K562 (cell line): ENCODE measurements at regions not wholly inside any gene's neighbourhood (a gene's known extent, or its start where the extent isn't known, plus 50 kb on each side); places are given as distances from the start of the nearest gene placed in this dataset.
A peak's percentile ranks its signal among the peaks of the same experiment; 100 is the strongest.

Experiments
- MLX ChIP-seq, 2 experiments: fragments of 450-650 bp in 1 of 2; sonication (generic) in 1 of 2; formaldehyde crosslinking; conservative IDR thresholded peaks; 2 replicates each; pipeline versions ENCODE4 v1.4.0 to v1.8.1; 2020 to 2022; ENCODE audit warnings: mild to moderate bottlenecking in 1 of 2, missing genetic modification reagents in 1 of 2
- PHTF2 ChIP-seq: fragments of 250-450 bp; sonication (Bioruptor Pico); IDR thresholded peaks from 2 replicates; pipeline ENCODE4 v1.5.0; 2021; ENCODE audit warnings: mild to moderate bottlenecking
- RFX1 ChIP-seq: fragments of 450-650 bp; IDR thresholded peaks from 2 replicates; pipeline ENCODE4 v1.6.1; 2016; ENCODE audit warnings: mild to moderate bottlenecking, moderate library complexity
- SMC3 ChIP-seq: conservative IDR thresholded peaks from 2 replicates; pipeline ENCODE4 v1.6.1; 2011; ENCODE audit warnings: low read depth, low read length, improper control_type of control experiment; ENCODE audit not compliant: insufficient read depth
- ZNF707 ChIP-seq: fragments of 250-450 bp; sonication (Bioruptor Pico); conservative IDR thresholded peaks from 2 replicates; pipeline ENCODE4 v1.8.0; 2022; ENCODE audit warnings: inconsistent platforms, mild to moderate bottlenecking, moderate library complexity
- TF ChIP-seq, protein P1 (sequence below): IDR thresholded peaks from 2 replicates; pipeline ENCODE4 v1.6.1; 2011; ENCODE audit warnings: borderline replicate concordance, low read depth, mild to moderate bottlenecking, moderate library complexity, low read length; ENCODE audit not compliant: insufficient read depth, poor library complexity, severe bottlenecking
- TF ChIP-seq, protein P2 (sequence below), 2 experiments: fragments of 450-650 bp; formaldehyde crosslinking in 1 of 2; IDR thresholded peaks; 2 replicates each; pipeline versions ENCODE4 v1.4.0 to v1.6.1; 2014 to 2020; ENCODE audit warnings: mild to moderate bottlenecking in 2 of 2, borderline replicate concordance in 1 of 2, low read depth in 1 of 2
- TF ChIP-seq, protein P3 (sequence below): fragments of 250-450 bp; sonication (Bioruptor Pico); IDR thresholded peaks from 2 replicates; pipeline ENCODE4 v1.8.0; 2021; ENCODE audit warnings: moderate library complexity, mild to moderate bottlenecking, inconsistent platforms
- TF ChIP-seq, protein P4 (sequence below), 2 experiments: IDR thresholded peaks; 2 replicates each; pipeline ENCODE4 v1.6.1; 2012; ENCODE audit warnings: improper control_type of control experiment in 2 of 2, low read depth in 2 of 2, low read length in 2 of 2, borderline replicate concordance in 1 of 2

DNA sequence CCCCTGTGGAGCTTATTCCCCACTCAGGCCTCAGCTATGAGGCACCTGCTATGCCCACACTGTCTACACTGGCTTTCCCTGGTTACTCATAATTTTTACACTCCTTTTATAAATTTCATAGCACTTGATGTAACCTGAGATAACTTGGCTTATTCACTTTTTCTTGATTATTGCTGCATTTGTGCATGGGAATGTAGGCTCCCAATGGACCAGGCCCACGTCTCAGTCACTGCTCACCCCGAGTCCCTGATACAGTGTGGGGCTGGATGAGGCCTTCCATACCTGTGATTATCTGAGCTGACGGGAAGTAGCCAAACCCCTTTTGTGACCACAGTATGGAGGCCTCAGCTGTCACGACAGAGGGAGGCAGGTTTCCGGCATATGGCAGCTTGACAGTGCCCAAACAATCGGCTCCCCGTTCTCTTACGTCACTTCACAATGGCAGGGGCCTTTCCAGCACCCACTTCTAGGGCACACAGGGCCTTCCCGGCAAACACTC, 645.3 kb downstream of the ACTR3B start (continued):
- TF ChIP-seq, protein P1, sequence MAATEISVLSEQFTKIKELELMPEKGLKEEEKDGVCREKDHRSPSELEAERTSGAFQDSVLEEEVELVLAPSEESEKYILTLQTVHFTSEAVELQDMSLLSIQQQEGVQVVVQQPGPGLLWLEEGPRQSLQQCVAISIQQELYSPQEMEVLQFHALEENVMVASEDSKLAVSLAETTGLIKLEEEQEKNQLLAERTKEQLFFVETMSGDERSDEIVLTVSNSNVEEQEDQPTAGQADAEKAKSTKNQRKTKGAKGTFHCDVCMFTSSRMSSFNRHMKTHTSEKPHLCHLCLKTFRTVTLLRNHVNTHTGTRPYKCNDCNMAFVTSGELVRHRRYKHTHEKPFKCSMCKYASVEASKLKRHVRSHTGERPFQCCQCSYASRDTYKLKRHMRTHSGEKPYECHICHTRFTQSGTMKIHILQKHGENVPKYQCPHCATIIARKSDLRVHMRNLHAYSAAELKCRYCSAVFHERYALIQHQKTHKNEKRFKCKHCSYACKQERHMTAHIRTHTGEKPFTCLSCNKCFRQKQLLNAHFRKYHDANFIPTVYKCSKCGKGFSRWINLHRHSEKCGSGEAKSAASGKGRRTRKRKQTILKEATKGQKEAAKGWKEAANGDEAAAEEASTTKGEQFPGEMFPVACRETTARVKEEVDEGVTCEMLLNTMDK: no peak
- TF ChIP-seq RFX1 (no peak), SMC3 (no peak), PHTF2 (CRISPR knock-in tag) (peak; percentile 39; the same call in 1 of the 2 replicates), MLX (CRISPR knock-in tag; conservative IDR thresholded peaks at IDR 0.05) (0 out of 4 replicates have a peak, but pooled peaks of 1 of the 2 experiments have one; percentile 16), ZNF707 (CRISPR knock-in tag) (no peak)
- TF ChIP-seq, protein P2, sequence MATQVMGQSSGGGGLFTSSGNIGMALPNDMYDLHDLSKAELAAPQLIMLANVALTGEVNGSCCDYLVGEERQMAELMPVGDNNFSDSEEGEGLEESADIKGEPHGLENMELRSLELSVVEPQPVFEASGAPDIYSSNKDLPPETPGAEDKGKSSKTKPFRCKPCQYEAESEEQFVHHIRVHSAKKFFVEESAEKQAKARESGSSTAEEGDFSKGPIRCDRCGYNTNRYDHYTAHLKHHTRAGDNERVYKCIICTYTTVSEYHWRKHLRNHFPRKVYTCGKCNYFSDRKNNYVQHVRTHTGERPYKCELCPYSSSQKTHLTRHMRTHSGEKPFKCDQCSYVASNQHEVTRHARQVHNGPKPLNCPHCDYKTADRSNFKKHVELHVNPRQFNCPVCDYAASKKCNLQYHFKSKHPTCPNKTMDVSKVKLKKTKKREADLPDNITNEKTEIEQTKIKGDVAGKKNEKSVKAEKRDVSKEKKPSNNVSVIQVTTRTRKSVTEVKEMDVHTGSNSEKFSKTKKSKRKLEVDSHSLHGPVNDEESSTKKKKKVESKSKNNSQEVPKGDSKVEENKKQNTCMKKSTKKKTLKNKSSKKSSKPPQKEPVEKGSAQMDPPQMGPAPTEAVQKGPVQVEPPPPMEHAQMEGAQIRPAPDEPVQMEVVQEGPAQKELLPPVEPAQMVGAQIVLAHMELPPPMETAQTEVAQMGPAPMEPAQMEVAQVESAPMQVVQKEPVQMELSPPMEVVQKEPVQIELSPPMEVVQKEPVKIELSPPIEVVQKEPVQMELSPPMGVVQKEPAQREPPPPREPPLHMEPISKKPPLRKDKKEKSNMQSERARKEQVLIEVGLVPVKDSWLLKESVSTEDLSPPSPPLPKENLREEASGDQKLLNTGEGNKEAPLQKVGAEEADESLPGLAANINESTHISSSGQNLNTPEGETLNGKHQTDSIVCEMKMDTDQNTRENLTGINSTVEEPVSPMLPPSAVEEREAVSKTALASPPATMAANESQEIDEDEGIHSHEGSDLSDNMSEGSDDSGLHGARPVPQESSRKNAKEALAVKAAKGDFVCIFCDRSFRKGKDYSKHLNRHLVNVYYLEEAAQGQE (IDR thresholded peaks at IDR 0.05; ENCODE audit: borderline replicate concordance): no peak
- TF ChIP-seq, protein P2 (CRISPR knock-in tag; IDR thresholded peaks at IDR 0.05; ENCODE audit: low read depth): no peak
- TF ChIP-seq, protein P3, sequence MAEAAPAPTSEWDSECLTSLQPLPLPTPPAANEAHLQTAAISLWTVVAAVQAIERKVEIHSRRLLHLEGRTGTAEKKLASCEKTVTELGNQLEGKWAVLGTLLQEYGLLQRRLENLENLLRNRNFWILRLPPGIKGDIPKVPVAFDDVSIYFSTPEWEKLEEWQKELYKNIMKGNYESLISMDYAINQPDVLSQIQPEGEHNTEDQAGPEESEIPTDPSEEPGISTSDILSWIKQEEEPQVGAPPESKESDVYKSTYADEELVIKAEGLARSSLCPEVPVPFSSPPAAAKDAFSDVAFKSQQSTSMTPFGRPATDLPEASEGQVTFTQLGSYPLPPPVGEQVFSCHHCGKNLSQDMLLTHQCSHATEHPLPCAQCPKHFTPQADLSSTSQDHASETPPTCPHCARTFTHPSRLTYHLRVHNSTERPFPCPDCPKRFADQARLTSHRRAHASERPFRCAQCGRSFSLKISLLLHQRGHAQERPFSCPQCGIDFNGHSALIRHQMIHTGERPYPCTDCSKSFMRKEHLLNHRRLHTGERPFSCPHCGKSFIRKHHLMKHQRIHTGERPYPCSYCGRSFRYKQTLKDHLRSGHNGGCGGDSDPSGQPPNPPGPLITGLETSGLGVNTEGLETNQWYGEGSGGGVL (CRISPR knock-in tag): no peak
- TF ChIP-seq, protein P4, sequence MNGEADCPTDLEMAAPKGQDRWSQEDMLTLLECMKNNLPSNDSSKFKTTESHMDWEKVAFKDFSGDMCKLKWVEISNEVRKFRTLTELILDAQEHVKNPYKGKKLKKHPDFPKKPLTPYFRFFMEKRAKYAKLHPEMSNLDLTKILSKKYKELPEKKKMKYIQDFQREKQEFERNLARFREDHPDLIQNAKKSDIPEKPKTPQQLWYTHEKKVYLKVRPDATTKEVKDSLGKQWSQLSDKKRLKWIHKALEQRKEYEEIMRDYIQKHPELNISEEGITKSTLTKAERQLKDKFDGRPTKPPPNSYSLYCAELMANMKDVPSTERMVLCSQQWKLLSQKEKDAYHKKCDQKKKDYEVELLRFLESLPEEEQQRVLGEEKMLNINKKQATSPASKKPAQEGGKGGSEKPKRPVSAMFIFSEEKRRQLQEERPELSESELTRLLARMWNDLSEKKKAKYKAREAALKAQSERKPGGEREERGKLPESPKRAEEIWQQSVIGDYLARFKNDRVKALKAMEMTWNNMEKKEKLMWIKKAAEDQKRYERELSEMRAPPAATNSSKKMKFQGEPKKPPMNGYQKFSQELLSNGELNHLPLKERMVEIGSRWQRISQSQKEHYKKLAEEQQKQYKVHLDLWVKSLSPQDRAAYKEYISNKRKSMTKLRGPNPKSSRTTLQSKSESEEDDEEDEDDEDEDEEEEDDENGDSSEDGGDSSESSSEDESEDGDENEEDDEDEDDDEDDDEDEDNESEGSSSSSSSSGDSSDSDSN (IDR thresholded peaks at IDR 0.05; ENCODE audit: borderline replicate concordance in 1 of 2, low read depth in 2 of 2, low read length in 2 of 2): no peak
